GM12872 (cell line): ENCODE measurements at regions not wholly inside any gene's neighbourhood (a gene's known extent, or its start where the extent isn't known, plus 50 kb on each side); places are given as distances from the start of the nearest gene placed in this dataset.

Experiments used
- CTCF ChIP-seq: IDR thresholded peaks from 3 replicates; pipeline ENCODE4 v1.5.1; 2011; ENCODE audit warnings: low read depth, mild to moderate bottlenecking, low read length, moderate library complexity; ENCODE audit not compliant: insufficient read depth

DNA sequence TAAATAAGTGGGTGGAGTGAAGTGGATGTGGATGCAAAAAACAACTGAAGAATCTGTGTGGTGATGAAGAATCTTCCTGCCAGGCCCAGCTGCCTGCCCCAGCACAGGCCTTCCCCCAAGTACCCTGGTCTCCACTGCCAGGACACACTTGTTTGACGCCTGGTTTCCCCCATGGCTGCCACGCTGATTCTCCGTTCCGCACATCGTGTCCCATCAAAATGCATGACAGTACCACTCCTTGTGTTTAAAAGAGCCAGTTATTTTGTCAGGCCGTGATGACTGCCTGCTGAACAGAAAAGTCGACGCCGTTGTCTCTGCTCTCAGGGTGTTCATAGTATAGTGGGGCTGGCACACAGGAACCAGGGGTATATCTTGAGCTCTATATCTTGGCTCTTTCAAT lies 50.3 kb upstream of the KYNU start:
- TF ChIP-seq CTCF, result no peak

DNA sequence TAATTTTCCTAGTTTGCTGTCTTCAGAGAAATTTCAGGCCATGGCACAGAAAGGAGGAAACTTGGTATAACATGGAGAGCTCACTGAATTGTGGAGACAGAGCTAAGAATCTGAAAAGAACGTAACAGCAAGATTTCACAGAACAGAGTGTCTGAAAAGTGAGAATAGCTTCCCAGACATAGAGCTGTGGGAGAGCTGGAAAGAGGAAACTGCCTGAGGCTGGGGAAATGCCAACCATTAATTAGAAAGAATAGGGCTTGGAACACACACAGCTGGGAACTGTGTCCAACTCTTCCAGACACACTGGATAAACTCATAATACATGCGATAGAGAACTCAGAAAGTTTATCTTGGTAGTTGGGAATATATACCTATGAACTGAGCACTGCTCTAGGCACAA lies 51.6 kb upstream of the KYNU start:
- no peak for TF ChIP-seq CTCF

DNA sequence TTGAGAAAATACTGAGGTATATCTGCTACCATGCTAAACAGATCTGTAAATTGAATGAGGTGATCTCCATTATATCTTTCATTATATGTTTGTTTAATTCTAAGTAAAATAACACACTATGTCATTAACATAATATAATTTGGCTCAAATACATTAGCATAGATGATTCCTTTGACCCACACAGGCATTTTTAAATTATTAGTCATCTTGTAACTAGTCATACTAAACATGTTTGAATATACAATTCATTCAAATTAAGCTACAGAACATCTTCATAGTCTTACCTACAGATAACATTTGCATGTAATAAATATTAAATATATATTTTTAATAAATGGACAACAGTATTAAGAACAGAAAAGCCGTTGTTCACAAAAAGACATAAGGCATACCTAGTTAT lies 52.7 kb upstream of the KYNU start:
- TF ChIP-seq CTCF, result no peak

- no peak for TF ChIP-seq CTCF
Measured at GRCh38 chr2:142822190-142822589, 55.3 kb upstream of the KYNU start.

- no peak for TF ChIP-seq CTCF
Measured at GRCh38 chr2:142819411-142819810, 58.1 kb upstream of the KYNU start.

DNA sequence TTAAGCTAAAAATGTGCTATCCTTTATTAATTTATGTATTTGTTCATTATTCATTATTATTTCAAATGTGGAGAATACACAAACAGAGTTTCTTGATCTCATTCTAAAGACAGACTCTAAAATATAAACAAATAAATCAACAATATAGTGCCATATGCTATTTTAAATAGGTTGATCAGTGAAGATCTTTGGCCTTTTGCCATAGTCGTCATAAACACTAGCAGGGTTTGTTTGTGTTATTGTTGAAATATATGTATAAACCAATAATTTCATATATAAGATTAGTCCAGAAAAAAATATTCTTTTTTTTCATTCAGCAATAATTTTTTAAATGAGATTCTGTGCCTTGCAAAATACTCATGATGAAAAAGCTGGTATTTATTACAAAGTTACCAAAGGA lies 62.1 kb upstream of the KYNU start:
- no peak for TF ChIP-seq CTCF

DNA sequence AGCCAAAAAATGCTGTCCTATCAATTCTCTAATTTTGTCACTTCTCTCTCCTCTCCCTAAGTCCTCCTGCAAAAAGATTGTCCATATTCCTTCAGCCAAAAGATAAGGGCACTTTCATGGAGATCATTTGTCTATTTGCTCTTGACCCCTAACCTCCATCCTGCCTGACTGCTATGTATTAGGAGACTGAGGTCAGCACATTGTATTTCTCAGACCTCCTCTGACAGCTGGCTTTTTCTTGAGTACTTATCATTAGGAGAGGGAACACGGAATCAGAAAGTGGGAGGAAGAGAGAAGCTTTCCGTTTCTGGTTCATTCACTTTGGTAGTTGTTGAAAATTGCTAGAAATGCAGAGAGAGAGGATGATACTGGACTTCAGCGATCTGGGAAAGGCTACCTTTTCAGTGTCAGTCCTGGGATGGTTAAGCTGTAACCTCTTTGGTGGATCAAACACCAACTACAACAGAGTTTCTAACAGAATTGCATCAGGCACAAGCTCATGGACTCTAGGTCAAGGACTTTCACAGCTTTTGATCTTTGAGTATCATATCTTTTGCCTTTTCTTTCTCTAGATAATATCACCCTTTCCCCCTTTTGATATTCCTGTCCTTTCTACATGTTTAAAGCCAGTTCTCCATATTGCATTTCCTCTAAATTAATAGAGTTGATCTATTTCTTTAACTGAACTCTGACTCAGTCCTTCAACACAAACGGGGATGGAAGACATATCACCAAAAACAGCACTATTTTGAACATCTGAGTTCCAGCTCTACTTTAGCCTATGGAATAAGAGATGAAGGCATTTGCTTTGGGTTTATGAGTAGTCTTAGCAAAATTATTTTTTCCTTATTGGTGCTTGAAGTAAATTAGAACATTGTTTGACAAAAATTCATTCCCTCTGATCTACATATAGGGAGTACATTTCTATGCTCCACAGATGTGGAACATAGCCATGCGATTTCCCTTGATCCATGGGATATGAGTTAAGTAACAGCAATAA lies 63.3 kb upstream of the KYNU start:
- no peak for TF ChIP-seq CTCF
